Nephron progenitor cell (in vitro differentiated cells): ENCODE measurements at regions not wholly inside any gene's neighbourhood (a gene's known extent, or its start where the extent isn't known, plus 50 kb on each side); places are given as distances from the start of the nearest gene placed in this dataset.
A peak's percentile ranks its signal among the peaks of the same experiment; 100 is the strongest.

ENCODE experiments used
- DNase-seq: peaks from one replicate; pipeline ENCODE4 v3.0.0; 2021
- H3K27ac Mint-ChIP-seq: 2 replicates; pipeline ENCODE4 v1.8.0; 2021; ENCODE audit warnings: mild to moderate bottlenecking, moderate library complexity, mixed read lengths
- H3K27me3 Mint-ChIP-seq: 2 replicates; pipeline ENCODE4 v1.8.0; 2021; ENCODE audit warnings: mild to moderate bottlenecking, low read depth, mixed read lengths; ENCODE audit not compliant: poor library complexity
- H3K36me3 Mint-ChIP-seq: 2 replicates; pipeline ENCODE4 v1.8.0; 2021; ENCODE audit warnings: low read depth, mixed read lengths
- H3K4me1 Mint-ChIP-seq: 2 replicates; pipeline ENCODE4 v1.8.0; 2021; ENCODE audit warnings: mixed read lengths
- H3K4me3 Mint-ChIP-seq: 2 replicates; pipeline ENCODE4 v1.8.0; 2021; ENCODE audit warnings: mild to moderate bottlenecking, moderate library complexity, mixed read lengths
- H3K9me3 Mint-ChIP-seq: 2 replicates; pipeline ENCODE4 v1.8.0; 2021; ENCODE audit warnings: mild to moderate bottlenecking, moderate library complexity, mixed read lengths
- TF ChIP-seq, protein P1 (sequence below): fragments of 200-600 bp; sonication (generic); IDR thresholded peaks from 2 replicates; pipeline ENCODE4 v1.5.0; 2021; ENCODE audit warnings: antibody characterized with exemption

DNA sequence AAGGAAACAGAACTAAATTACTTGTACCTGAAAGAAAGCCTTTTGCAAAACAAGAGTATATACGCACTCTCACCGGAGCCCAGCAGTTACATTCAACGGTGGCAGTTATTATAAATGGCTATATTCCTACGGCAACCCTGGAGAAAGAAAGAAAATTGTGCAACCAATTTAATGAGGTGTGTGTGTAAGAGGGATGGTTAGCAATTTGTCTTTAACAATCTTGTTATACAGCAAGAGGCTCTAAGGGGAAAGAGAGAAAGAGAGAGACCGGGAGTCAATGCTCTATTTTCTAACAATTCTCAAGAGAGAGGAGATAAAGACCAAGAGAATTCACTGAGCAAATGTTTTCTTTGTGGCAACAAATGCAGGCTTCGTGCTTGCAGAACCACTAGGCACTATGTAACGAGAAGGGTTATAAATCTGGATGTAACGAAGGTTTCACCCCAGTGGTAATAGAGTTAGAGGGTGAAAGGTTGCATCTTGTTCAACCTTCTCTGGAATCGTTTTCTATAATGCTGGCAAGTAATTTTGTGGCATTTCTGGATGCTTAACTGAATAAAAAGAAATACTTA, 359.1 kb upstream of the SPRED2 start:
- Mint-ChIP-seq H3K4me3 (no peak overlapping the region), H3K9me3 (peaks cover 3% of the 10 kb centered on the region), H3K27ac (peak overlapping the region; percentile 60), H3K27me3 (no peaks in the 10 kb centered on the region), H3K4me1 (peaks cover 46% of the 10 kb centered on the region), H3K36me3 (no peaks in the 10 kb centered on the region)
- TF ChIP-seq, protein P1, sequence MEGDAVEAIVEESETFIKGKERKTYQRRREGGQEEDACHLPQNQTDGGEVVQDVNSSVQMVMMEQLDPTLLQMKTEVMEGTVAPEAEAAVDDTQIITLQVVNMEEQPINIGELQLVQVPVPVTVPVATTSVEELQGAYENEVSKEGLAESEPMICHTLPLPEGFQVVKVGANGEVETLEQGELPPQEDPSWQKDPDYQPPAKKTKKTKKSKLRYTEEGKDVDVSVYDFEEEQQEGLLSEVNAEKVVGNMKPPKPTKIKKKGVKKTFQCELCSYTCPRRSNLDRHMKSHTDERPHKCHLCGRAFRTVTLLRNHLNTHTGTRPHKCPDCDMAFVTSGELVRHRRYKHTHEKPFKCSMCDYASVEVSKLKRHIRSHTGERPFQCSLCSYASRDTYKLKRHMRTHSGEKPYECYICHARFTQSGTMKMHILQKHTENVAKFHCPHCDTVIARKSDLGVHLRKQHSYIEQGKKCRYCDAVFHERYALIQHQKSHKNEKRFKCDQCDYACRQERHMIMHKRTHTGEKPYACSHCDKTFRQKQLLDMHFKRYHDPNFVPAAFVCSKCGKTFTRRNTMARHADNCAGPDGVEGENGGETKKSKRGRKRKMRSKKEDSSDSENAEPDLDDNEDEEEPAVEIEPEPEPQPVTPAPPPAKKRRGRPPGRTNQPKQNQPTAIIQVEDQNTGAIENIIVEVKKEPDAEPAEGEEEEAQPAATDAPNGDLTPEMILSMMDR: no peak
- no peak for DNase-seq

DNA sequence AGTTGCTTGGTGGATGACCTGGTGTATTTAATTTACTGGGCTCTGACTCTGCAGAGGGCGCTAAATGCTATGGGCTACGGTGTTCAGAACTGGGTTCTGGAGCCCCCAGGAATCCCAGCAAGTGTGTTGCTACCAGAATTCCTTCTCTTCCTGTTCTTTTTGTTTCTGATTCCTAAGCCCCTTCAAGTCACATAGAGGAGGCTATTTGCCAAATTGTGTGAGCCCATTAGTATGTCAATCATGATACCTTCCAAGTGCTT, 358.2 kb upstream of the SPRED2 start:
- Mint-ChIP-seq H3K4me3 (no peak overlapping the region), H3K9me3 (peaks cover 3% of the 10 kb centered on the region), H3K4me1 (peaks cover 55% of the 10 kb centered on the region), H3K36me3 (no peaks in the 10 kb centered on the region), H3K27me3 (no peaks in the 10 kb centered on the region), H3K27ac (no peak overlapping the region)
- TF ChIP-seq, protein P1: no peak
- DNase-seq: no peak

DNA sequence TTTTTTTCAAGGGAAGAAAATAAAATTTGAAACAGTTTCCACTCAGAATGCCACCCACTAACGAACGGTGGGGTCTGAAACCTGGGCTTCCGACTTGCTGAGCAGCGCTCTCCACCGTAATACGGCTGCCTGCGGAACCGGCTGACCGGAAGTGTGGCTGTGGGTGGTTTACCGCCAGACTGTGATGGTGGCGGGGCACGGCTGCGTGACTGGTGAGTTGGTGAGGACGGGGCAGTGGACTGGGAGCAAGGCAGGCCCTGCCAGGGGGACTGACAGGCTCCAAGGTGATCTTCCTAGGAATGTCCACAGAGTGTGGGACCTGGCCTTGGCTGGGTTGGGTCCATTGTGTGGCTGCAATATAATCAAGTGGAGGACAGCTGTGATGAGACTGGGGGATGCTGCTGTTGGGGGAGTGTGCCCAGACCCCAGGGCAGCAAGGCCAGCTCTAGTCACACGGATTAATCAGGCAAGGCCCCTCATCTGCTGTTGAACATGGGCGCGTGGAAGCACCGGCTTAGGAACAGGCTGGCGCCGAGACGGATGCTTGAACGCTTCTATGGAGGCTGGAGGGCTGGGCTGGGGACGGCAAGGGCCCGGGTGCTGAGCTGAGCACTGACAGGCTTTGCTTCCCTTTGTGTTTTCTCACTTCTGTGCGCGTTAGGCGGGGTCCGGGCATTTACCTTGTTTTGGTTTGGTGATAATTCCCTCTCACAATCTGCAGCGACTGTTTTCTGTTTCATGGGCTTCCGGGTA, 357.7 kb upstream of the SPRED2 start:
- peaks cover 60% of the 10 kb centered on the region for H3K4me1 Mint-ChIP-seq
- no peak overlapping the region for H3K4me3 Mint-ChIP-seq
- H3K9me3 Mint-ChIP-seq: peaks cover under 1% of the 10 kb centered on the region
- TF ChIP-seq, protein P1: no peak
- no peaks in the 10 kb centered on the region for H3K27me3 Mint-ChIP-seq
- no peaks in the 10 kb centered on the region for H3K36me3 Mint-ChIP-seq
- H3K27ac Mint-ChIP-seq: no peak overlapping the region
- no peak for DNase-seq

DNA sequence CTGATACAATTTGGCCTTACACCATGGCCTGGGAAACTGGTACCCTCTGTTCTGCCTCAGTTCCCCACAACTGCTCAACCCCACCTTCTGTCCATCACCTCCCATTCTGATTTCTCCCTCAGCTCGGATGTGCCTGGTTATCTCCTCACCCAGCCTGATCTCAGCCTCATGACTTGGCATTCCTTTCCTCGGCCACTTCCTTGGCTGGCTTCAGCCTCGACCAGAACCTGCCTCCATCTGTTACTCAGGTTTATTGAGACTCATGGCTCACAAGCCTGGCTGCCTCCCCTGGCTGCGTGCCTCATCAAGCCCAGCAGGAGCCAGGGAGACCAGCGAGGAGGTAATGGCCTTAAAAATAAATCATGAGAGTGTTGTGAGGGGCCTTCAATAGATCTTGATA, 356.2 kb upstream of the SPRED2 start:
- Mint-ChIP-seq H3K27ac (peak overlapping the region; percentile 77), H3K4me1 (peaks cover 62% of the 10 kb centered on the region), H3K27me3 (no peaks in the 10 kb centered on the region), H3K9me3 (no peaks in the 10 kb centered on the region), H3K36me3 (no peaks in the 10 kb centered on the region), H3K4me3 (peak overlapping the region; percentile 5)
- peak; percentile 13 for DNase-seq
- TF ChIP-seq, protein P1: no peak

DNA sequence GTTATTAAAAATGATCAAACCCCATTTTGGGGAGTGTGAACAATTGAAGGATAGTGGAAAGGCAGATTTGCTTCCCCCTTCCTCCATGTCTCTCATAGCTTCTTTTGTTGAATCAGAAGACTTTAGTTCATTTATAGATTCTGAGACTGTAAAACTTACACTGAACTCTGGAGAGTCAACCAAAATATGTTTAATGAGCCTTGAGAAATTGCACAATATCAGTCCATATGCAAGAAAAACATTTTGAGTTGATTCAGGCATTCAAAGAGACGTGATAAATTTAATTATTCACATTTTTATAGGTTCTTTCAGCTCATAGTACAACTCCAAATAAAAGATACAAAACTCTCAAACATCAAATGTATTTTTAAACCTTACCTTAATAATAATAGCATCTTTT, 354.4 kb upstream of the SPRED2 start:
- TF ChIP-seq, protein P1: no peak
- H3K27me3 Mint-ChIP-seq: no peaks in the 10 kb centered on the region
- peaks cover 60% of the 10 kb centered on the region for H3K4me1 Mint-ChIP-seq
- no peak overlapping the region for H3K4me3 Mint-ChIP-seq
- no peak overlapping the region for H3K27ac Mint-ChIP-seq
- no peaks in the 10 kb centered on the region for H3K36me3 Mint-ChIP-seq
- no peaks in the 10 kb centered on the region for H3K9me3 Mint-ChIP-seq
- no peak for DNase-seq
